Coronary artery (tissue), 2 donors: ENCODE measurements at regions not wholly inside any gene's neighbourhood (a gene's known extent, or its start where the extent isn't known, plus 50 kb on each side); places are given as distances from the start of the nearest gene placed in this dataset.
"Not testable (repeated sequence)": the region's sequence is repeated elsewhere in the genome, so short reads cannot be mapped to it uniquely, and the experiment has no call there.

Source experiments
- DNase-seq: peaks from one replicate; pipeline ENCODE4 v3.0.0-alpha.2; 2017; ENCODE audit warnings: low spot score
- H3K27ac ChIP-seq, 2 donors: fragments of 200-600 bp; sonication (generic); one replicate each; pipeline ENCODE4 v1.5.1; 2016 to 2019
- H3K4me3 ChIP-seq: fragments of 200-600 bp; sonication (generic); 2 replicates; pipeline ENCODE4 v1.5.1; 2016; ENCODE audit warnings: mild to moderate bottlenecking, moderate library complexity
- TF ChIP-seq, protein P1 (sequence below): fragments of 200-600 bp; sonication (generic); IDR thresholded peaks from one replicate; pipeline ENCODE4 v1.5.1; 2019; ENCODE audit warnings: antibody characterized with exemption

DNA sequence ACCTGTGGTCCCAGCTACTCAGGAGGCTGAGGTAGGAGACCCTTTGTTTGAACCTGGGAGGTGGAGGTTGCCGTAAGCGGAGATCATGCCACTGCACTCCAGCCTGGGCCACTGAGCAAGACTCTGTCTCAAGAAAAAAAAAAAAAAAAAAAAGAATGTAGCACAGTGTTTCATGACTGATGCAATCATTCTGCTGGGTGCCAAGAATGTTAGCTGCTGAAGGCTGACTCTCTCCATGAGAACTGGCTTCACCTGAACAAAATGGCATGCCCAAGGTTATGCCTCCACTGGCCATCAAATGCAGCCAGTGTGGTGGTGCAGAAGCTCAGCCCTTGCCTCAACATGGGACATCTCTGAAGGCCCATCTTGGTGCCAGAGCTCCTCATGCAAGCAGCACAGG is 412.1 kb downstream of the ADAM29 start:
- DNase-seq, result no peak
- Histone ChIP-seq H3K27ac (no peak overlapping the region), H3K4me3 (no peak overlapping the region)
- TF ChIP-seq, protein P1, sequence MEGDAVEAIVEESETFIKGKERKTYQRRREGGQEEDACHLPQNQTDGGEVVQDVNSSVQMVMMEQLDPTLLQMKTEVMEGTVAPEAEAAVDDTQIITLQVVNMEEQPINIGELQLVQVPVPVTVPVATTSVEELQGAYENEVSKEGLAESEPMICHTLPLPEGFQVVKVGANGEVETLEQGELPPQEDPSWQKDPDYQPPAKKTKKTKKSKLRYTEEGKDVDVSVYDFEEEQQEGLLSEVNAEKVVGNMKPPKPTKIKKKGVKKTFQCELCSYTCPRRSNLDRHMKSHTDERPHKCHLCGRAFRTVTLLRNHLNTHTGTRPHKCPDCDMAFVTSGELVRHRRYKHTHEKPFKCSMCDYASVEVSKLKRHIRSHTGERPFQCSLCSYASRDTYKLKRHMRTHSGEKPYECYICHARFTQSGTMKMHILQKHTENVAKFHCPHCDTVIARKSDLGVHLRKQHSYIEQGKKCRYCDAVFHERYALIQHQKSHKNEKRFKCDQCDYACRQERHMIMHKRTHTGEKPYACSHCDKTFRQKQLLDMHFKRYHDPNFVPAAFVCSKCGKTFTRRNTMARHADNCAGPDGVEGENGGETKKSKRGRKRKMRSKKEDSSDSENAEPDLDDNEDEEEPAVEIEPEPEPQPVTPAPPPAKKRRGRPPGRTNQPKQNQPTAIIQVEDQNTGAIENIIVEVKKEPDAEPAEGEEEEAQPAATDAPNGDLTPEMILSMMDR, result no peak

DNA sequence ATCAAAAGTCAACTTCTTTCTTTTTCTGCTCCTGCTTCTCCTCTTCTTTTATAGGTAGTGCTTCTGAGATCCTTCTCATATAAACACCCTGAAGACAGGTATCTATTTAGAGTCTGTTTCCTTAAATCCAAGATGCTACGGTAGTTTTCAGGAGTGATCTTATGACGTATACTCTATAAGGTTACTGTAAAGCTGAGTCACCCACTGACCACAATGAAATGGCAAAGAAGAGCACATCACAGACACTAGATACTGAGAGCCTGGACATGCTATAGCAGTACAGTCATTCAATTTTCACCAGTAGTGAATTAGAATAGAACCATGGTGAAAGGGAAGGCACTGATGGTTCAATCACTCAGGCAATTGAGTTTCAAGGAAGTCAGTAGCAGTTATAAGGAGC is 412.5 kb downstream of the ADAM29 start:
- Histone ChIP-seq H3K4me3 (no peak overlapping the region), H3K27ac (no peak overlapping the region)
- TF ChIP-seq, protein P1, result no peak
- DNase-seq, result no peak

DNA sequence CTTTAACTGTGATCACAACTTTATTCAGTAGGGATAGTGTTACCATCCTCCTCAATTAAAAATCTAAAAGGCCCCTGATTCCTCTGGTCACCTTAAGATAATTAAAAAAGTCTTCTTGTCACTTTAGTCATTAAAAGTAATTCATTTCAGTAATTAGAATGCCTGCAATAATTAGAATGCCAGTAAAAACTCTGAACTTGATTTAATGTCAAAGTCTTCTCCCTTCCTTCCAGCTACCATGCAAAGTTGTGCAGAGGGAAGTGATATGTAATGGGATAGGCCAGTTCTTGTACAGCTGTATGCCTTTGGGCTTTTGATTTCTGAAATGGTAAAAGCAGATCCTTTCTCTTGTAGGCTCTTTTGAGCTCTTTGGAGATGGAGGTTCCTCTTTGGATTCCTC is 417.2 kb downstream of the ADAM29 start:
- Histone ChIP-seq H3K27ac (no peak overlapping the region), H3K4me3 (no peak overlapping the region)
- DNase-seq, result no peak
- TF ChIP-seq, protein P1, result no peak

DNA sequence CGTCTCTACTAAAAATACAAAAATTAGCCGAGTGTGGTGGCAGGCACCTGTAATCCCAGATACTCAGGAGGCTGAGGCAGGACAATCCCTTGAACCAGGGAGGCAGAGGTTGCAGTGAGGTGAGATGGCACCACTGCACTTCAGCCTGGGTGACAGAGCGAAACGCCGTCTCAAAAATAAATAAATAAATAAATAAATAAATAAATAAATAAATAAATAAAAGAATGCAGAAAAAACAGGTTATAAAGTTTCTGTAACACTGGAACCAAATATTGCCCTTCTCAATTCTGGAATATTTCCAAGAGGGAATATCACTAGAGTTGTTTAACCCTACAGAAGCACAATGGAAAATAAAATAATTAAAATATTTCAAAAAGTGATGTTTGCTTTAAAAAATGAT is 418.4 kb downstream of the ADAM29 start:
- DNase-seq, H3K27ac ChIP-seq, H3K4me3 ChIP-seq: not testable (repeated sequence)

DNA sequence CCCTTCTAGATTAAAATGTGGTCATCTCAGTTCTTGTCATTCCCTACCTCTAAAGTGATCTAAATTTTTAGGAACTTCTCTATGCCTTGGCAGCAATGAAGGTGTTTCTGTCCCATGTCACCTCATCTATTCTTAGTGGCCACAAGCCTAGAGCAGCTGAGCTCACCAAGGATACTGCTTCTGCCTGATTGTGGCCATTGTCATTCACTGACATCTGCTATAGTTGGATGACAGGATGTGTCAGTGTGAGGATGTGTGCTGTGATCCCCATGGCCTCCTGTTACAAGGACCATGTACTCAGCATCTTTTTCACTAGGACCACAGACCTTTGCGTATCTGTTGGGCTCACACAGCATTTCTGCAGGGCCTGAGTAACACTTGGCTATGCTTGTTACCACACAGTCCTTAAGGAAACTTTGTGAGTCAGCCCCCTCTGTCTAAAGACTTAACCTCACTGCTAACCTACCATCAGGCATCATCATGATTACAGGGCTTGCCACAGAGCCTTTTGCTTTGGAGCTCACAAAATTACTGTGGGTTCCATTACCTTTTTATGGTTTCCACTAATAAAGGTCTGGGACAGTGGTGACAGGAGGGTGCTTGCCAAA is 421.0 kb downstream of the ADAM29 start:
- H3K4me3 ChIP-seq, result no peak overlapping the region
- no peak overlapping the region for H3K27ac ChIP-seq
- no peak for DNase-seq
- TF ChIP-seq, protein P1, result no peak

DNA sequence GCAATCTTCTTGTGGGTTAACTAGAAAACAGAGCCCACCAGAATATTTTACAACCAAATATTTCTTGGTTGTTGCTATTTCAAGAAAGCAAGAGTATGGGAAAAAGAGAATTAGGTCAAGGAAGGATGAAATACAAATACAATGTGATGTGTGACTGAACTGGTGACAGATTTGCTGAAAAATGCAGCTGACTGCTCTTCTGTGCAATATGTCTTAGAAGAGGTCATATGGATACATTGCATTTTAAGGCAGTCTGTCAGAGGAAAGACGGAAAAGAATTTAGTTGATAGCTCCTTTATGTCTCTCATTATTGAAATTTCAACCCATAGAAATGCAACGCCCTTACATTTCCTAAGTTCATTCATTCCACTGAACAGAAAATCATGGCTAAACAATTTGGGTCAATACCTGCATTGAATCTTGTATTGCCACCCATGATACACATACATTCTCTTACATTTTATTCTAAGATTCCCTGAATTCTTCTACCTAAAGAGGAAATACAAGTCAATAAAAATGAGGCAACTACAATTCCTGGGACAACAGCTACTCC is 423.1 kb downstream of the ADAM29 start:
- no peak for DNase-seq
- no peak overlapping the region for H3K4me3 ChIP-seq
- TF ChIP-seq, protein P1, result no peak

DNA sequence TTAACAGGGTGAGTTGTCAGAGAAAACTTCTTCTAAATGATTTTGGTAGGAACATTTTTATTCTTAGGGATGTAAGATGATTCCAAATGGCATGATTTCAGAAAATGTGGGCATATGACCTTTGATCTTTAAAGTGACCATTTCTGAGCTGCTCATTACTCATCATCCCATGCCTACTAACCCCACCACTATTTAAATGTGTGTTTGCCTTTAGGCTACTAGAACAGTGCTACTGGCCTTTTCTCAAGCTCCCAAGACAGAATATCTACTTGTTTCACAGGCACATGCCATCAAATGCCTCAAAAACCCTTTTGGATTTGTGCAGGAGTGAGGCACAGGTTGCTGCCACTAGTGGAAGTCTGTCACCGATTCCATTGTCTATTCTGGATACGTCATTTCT is 428.2 kb downstream of the ADAM29 start:
- H3K27ac ChIP-seq, result no peak overlapping the region
- H3K4me3 ChIP-seq, result no peak overlapping the region
- no peak for DNase-seq
- TF ChIP-seq, protein P1, result no peak

More for the DNA sequence above, 423.1 kb downstream of the ADAM29 start:
- H3K27ac ChIP-seq, result no peak overlapping the region
